ENCODE measurements at regions not wholly inside any gene's neighbourhood (a gene's known extent, or its start where the extent isn't known, plus 50 kb on each side); places are given as distances from the start of the nearest gene placed in this dataset.
"Not testable (repeated sequence)": the region's sequence is repeated elsewhere in the genome, so short reads cannot be mapped to it uniquely, and the experiment has no call there.

DNA sequence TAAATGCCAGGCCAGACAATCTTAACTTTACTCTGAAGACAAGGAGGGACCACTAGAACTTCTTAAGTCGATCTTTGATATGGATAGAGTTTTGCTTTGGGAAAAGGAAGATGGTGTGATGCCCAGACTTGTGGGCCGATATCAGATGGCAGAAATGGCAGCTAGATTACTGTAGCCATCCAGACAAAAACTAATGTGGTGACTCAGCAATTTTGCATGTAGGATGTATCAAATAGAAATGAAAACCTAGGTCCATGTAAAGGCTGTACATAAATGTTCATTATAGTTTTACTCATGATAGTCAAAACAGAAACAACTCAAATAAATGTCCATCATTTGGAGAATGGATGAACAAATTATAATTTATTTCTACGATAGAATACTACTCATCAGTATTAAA is 121.5 kb downstream of the APIP start:
- DNase-seq (ENCODE audit: low read depth), result no peak

DNA sequence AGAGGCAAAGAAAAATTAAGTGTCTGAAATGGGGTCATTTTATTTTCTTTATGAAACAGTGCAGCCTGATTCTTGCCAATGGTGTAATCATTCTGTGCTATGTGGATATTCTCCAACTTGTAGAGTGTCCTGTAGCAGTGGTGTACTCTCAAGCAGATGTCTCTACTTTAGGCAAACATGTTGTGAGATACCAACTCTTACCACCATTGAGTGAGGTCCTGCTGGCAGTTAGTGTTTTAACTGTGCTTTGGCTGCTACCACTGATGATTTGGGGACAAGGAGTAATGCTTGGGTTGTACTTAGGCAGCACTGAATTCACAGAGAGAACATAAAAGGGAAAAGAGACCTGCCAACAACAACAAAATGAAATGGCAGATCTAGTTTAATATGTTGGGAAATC is 122.5 kb downstream of the APIP start:
- DNase-seq (ENCODE audit: low read depth), result no peak

DNA sequence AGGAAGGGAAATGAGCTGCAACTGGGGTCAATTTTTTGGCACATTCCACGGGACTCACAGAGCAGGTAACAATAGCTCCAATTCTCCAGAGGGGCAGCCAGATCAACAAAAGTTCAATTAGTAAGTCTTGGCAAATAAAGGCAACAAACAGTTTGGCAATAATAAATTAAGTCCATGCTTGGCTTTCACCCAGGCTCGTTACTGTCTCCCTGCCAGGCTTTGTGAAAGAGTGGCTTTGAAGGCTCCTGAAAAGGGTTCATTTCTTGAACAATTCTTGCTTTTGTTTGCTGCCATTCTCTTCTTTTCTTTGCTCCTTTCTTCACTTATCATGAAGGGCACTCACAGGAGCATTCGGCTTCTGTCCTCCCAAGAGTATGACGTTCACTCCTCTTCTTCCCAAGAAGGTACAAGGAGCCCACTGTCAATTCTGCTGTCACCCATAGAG is 123.3 kb downstream of the APIP start:
- no peak for DNase-seq (ENCODE audit: low read depth)

DNA sequence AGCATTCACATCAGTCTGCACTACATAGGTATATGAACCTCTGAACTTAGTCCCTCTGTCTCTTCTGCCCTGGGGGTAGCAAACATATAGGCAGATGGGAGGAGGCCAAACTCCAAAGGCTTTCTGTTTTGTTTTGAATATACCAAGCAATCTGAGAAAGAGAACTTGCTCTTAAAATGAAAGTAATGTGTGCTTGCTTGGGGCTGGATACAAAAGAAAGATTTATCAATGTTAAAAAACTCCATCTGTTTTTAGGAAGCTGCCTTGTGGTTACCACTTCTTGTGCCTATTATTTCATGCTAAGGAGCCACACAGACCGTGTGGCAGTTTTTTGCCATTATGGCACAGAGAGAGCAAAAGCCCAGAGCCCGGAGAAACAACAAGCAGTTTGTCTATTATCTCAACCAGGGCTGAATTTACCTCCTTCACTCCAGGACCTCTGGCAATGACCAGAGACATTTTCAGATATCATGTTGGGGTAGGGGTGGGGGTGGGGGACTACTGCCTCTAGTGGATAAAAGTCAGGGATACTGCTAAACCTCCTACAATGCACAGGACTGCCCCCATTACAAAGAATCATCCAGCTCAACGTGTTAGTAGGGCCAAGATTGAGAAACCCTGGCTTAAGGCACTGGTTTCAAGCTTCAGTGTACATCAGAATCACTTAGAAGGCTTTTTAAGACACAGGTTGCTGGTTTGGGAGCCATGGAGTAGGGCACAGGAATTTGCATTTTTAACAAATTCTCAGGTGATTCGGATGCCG is 124.2 kb downstream of the APIP start:
- no peak for DNase-seq (ENCODE audit: low read depth)

DNA sequence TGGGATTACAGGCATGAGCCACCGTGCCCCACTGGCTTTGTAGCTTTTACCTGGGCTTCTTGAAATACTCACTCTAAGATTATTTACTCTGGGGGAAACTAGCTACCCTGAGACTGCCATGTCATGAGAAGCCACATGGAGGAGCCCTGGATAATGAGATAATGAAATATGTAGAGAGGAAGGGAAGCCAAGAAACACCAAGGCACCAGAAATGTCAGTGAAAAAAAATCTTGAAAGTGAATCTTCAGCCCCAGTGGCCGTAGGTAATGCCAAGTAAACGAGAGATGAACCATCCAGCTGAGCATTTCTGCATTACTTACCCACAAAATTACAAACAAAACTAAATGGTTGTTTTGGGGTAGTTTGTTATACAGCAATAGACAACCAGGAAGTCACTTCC is 125.6 kb downstream of the APIP start:
- DNase-seq (ENCODE audit: low read depth), result no peak

DNA sequence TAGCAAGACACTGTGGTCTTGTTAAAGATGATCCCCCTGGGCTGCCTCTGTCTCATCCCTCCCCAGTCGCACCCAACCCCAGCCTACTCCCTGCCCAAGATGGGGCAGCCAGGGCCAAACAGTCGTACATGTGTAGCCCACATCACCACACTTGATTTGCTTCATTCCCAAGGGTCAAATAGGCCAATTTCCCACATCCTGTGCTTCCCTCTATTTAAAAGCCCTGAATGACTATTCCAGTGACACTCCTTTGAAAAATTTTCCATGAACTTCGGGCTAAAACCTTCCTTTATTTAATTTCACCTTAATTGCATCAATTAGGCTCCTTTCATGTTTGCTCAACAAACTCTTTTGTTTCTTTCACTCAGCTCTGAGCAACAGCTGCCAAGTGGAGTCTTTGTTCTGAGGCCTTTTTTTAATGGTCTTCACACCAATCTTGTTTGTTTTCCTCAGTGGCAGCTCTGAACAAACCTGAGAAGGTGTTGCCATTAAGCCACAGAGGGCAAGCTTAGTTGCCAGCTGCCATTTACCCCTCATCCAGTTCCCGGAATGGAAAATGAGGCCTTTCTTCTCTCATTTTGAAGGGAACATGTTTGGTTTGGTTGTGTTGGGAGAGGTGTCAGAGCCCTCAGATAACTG is 126.9 kb downstream of the APIP start:
- DNase-seq (ENCODE audit: low read depth), result no peak

DNA sequence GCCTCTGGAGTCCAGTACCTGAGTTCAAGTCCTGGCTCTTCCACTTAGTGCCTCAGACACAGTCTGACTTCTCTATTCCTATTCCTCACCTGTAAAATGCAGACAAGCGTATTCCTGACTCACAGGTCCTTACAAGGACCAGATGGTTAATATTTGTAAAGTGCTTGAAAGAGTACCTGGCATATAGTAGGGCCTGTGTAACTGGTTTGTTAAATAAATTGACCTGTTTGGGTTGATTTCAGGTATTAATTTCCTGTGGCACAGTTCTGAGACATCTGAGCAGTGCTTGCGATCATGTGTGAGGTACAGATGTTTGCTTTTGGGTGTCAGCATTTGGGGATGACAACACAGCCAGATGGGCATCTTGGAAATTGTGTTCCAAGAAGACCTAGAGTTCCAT is 127.5 kb downstream of the APIP start:
- DNase-seq (ENCODE audit: low read depth), result no peak

DNA sequence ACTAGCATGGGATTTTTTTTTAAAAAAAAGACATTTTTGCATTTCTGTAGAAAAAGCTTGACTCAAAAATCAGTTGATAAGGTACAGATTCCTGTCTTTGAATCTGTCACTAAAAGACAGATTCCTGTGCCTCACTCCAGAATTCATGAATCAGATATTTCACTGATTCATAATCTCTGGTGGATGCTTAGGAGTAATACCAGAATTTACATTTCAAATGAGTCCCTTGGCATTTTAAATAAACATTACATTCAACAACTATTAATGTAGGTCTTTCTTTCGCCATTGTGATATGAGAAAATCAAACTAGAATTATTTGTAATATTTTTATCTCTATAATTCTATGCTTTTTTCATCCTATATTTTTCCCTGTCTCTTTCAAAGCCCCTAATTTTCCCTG is 128.3 kb downstream of the APIP start:
- DNase-seq (ENCODE audit: low read depth), result no peak

DNA sequence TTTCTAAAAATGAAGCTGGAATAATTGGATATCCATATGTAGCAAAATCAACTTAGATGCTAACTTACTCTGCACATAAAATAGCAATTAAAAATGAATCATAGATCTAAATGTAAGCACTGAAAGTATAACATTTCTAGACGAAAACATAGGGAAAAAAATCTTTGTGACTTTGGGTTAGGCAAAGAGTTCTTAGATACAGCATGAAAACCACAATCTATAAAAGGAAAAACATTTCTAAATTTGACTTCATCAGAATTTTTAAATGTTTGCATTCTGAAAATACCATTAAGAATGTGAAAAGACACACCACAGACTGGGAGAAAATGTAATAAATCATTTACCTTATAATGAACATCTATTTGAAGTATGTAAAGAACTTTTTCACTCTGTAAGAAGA is 128.8 kb downstream of the APIP start:
- DNase-seq (ENCODE audit: low read depth), result no peak

DNA sequence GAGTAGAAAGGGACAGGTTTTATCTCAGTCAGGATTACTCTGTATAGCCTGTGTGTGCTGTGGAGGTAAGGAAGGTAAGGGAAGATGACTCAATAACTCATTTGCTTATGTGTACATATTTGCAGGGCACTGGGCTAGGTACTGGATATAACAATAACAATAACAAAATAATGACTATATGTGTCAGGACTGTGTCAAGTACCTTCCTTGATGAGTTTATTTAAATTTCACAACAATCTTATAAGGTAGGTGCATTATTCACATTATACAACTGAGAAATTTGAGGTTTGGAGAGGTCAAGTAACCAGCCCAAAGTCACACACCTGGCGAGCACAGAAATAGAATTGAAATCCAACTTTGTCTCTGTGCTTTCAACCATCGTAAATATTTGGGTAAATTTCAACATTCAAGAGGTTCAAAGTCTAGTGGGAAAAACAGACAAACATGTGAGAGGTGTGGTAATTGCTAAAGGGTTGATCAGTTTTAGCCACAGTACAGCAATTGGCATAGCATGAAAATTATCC is 131.8 kb downstream of the APIP start:
- DNase-seq (ENCODE audit: low read depth), result no peak

DNA sequence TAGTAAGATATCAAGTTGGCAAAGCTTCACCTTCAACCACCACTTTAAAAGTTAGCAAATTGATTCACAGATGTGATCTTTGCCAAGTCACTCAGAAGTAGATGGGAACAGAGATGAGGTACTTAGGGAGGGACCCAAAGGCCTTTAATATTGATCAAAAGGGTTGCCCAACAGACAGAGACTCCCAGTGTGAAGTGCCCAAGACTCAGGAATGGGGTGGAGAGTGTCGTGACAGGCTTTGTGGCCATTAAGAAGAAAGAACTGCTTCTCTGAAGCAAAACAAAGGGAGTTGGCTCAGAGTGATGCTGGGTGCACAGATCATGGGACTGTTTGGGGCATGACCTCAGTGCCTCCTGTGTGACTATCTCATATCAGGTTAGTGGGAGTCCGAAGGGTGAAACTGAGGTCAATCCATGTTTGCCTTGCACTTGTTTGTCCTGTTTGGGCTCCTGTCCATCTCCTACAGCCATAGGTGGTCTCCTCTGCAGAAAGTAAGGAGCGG is 132.3 kb downstream of the APIP start:
- DNase-seq (ENCODE audit: low read depth), result no peak

DNA sequence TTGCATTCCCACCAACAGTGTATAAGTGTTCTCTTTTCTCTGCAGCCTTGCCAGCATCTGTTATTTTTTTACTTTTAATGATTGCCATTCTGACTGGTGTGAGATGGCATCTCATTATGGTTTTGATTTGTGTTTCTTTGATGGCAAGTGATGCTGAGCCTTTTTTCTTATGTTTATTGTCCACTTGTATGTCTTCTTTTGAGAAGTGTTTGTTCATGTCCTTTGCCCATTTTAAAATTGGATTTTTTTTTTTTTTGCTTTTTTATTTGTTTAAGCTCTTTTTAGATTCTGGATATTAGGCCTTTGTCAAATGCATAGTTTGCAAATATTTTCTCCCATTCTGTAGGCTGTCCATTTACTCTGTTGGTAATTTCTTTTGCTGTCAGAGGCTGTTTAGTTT is 134.4 kb downstream of the APIP start:
- DNase-seq (ENCODE audit: low read depth), result not testable (repeated sequence)

DNA sequence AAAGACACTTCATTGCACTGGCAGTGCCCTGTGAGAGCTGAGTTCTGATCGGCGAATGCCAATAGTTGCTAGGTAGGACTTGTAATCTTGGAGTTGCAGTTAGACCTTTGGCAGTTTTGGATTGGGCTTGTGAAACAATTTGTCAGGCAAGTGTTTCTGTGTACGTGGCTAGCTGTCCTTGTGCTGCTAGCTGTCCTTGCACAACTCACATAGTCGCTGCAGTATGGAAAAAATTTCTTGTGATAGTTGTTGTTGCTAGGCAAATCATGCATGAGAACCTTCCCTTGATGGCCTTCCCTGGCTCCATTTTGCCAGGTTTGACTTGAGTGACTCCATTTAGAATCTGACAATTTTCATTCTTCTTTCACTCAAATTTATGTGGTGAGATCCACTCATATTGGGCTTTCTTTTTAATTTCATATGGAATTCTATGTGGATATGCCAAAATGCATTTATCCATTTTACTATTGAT is 140.7 kb downstream of the APIP start:
- DNase-seq (ENCODE audit: low read depth), result no peak

DNA sequence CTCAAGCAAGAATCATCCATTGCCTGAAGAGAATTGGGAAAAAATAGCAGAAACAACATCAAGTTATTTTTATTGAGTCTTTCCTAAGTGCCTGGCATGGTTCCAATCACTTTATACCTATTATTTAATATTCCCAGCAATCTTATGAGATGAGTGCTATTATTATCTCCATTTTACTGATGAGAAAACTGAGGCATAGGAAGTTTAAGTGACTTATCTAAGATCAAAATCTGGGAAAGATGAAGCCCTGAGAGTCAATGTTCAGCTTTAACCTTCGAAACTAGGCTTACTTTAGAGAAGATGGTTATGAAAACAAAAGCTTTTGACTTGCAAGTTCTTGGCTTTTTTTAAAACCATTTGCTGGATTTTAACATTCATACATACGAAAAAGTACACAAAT is 141.6 kb downstream of the APIP start:
- DNase-seq (ENCODE audit: low read depth), result no peak

DNA sequence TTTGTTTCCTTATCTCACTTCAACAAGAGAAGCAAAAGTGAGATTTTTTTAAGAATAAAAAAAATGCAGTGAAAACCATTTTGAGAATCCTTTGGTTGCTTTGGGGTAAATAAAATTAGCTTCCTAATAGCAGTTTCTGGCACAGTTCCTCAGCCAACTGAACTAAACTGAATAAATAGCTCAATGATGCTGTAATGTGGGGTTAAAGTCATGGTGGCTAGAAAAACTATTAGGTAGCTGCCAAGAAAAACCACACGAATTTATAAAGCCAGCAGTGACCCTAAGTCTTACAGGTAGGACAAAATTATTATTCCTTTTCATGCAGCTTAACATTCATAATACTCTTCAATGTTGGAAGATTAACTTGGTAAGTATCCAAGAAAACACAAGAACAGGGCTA is 142.4 kb downstream of the APIP start:
- DNase-seq (ENCODE audit: low read depth), result no peak

DNA sequence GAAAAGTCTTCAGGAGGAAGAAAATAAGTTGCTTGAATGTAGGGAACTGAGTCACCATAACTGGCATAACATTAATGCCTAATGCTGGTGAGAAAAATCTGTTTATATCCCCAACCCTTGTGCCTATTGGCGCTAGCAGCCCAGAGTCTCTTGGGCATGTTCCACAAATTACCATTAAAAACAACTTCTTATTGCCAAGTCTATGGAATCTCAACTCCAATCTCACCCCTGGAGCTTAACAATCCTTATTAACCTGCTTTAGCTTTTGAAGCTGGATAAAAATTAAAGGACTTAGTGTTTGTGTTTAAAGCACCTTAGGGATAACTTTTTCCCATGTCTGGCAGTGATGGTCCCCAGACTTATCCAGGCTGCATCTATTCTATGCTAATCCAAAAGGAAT is 143.0 kb downstream of the APIP start:
- no peak for DNase-seq (ENCODE audit: low read depth)

DNA sequence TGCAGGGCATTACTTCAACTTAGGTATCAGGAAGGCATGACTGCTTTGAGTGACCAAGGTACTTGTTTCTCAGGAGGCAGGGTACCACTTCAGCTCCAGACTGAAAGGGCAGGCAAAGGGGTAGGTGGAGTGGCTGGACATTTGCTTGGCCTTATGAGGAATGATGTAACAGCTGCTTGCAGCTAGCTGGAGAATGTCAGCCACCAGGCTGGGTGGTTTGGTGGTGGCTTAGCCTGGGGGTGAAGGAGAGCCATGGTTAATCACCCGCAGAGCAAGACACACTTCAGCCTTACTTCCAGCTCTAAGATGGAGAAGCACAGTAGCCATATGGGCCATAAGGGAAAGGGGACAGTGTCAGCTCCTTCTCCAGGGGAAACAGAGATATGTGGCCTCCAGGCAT is 146.1 kb downstream of the APIP start:
- DNase-seq (ENCODE audit: low read depth), result no peak

DNA sequence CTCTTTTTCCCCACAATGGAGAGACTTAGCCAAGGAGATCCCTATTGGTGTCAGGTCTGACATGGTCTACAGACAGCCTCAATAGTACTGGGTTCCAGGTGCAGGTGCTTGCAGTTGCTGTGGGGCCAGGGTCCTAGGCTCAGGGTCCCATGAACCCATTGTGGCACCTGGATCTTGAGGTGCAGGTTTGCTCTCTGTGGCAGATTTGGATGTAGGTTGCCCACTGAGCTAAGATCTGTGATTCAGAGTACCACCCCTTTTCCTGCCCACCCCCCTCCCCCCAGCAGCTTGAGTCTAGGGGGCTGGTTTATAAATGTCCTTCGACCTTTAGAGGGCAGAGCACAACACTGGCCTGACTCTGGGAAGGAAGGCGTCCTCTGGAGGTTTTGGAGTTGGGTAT is 147.0 kb downstream of the APIP start:
- no peak for DNase-seq (ENCODE audit: low read depth)

DNA sequence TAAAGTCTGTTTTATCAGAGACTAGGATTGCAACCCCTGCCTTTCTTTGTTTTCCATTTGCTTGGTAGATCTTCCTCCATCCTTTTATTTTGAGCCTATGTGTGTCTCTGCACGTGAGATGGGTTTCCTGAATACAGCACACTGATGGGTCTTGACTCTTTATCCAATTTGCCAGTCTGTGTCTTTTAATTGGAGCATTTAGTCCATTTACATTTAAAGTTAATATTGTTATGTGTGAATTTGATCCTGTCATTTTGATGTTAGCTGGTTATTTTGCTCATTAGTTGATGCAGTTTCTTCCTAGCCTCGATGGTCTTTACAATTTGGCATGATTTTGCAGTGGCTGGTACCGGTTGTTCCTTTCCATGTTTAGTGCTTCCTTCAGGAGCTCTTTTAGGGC is 141.7 kb downstream of the EHF start:
- DNase-seq (ENCODE audit: low read depth), result not testable (repeated sequence)

DNA sequence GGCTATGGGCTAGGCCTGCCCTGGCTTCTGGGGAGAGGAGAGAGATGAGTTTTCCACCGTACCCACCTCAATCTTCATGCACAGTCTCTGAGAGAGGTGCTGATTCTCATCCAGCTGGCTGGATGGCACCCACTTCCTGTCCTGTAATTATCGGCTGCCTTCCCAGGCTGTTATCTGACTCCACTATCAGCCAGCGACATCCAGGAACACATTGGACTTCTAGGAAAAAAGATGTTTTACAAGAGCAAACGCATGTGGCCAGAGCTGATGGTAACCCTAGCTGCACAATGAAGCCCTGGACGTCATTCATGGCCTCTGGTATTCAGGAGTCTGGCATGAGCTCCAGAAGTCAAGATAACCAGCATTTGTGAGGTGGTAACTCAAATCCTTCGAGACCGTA is 137.4 kb downstream of the EHF start:
- no peak for DNase-seq (ENCODE audit: low read depth)

DNA sequence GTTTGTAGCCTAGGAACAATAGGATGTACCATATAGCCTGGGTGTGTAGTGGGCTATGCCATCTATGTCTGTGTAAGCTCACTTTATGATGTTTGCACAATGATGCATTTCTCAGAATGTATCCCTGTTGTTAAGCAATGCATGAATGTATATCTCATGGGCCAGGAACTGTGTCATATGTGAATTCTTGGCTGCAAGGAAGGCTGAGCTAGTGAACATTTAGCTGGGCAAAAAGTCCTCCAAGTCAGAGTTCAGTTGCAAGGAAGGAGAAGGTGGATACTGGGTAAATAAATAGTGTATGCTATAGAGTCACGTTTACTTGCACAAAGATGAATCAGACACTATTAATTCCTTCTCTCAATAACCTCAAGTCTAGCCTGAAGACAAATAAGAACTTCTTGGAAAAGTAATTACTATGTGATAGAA is 136.1 kb downstream of the EHF start:
- DNase-seq (ENCODE audit: low read depth), result no peak

DNA sequence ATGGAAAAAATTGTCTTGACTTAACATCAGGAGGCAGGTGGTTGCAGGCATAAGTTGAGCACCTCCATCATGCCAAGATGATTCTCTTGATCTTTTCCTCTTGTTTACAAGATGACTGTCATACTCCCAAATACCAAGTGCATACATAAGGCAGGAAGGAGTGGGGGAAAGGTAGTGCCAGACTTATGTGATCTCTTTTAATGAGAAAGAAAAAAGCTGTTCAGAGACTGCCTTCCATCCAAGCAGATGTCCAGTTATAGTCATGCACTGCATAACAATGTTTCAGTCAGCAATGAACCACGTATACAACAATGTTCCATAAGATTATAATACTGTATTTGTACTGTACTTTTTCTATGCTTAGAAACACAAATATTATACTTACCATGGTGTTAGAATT is 135.7 kb downstream of the EHF start:
- no peak for DNase-seq (ENCODE audit: low read depth)

DNA sequence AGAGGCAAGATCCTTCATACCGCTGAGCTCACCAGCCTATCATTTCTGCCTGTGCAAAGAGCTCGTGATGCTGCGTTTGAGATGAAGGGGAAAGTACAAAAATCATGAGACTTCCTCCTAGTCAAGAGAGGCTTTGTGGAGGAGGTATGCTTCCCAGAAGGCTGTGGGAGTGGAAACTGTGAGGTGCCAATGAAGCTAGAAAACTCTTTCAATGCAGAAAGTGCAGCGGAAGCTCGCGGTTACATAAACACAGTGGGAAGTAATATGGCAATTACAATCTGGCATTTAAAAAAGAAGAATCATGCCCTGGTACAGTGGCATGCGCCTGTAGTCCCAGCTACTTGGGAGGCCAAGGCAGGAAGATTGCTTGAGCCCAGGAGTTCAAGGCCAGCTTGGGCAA is 134.8 kb downstream of the EHF start:
- DNase-seq (ENCODE audit: low read depth), result no peak

All from non-pigmented ciliary epithelial cell (primary cell).